ENCODE measurements at regions not wholly inside any gene's neighbourhood (a gene's known extent, or its start where the extent isn't known, plus 50 kb on each side); places are given as distances from the start of the nearest gene placed in this dataset.
"Not testable (repeated sequence)": the region's sequence is repeated elsewhere in the genome, so short reads cannot be mapped to it uniquely, and the experiment has no call there.

DNA sequence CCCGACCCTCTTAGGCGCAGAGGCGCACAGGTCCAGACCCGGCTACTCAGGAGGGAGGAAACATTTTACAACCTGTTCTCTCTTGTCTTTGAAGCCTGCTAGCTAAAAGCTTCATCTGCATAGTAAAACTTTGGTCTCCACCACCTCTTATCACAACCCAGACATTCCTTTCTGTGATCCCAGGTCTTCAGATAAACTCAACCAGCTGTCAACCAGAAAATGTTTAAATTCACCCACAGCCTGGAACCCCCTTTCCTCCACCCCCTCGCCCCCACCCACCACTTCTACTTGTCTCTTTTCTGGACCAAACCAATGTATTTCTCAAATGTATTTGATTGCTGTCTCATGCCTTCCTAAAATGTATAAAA is 169.1 kb upstream of the PRKX start:
- not testable (repeated sequence) for DNase-seq

DNA sequence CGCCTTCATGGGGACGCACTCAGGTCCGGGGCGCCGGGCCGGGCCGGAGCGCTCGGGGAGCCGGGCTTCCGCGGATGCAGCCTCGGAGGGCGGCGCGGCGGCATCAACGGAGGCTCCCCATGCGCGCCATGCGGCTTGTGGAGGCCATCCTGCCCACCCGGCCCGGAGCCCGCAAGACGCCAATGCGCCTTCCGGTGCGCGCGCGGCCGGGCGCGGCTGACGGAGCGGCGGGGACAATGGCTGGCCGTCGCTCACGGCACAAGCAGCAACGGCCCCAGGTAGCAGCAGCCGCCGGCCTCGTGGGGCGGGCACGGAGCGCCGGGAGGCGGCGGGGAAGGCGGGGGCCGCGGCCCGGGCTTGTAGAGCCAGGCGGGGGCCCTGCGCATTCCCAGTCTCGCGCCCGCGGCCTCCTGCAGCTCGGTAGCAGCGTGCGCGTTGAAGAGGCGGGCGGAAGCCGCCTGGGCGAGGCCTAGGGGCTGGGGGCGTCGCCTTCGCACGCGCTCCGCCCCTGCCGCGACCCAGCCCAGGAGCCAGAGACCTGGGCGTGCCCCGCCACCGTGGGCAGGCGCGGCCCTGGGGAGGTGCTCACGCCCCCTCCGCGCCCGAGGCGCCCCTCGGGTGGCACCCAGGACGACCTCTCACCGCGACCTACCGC is 168.6 kb upstream of the PRKX start:
- DNase-seq: not testable (repeated sequence)

- DNase-seq: not testable (repeated sequence)
These were observed 167.9 kb upstream of the PRKX start for GRCh38 chrX:3881255-3881895.

DNA sequence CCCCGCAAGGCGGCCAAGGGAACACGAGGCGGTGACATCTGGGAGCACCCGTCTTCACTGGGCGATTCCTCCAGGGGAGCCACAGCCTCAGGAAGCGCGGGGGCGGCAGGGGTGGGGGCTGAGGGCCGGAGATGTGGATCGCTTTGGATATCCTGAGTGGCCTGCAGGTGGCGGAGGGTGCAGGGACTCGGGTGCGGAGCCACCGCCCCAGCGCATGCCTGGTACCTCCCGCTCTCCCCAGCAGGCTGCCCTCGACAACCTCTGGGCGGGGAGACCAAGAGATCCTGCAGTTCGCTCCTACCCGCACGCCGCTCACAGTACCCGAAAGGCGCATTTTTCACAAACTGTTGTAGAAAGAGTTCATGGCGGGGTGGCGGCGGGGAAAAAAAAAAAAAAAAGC is 162.9 kb upstream of the PRKX start:
- DNase-seq: not testable (repeated sequence)

DNA sequence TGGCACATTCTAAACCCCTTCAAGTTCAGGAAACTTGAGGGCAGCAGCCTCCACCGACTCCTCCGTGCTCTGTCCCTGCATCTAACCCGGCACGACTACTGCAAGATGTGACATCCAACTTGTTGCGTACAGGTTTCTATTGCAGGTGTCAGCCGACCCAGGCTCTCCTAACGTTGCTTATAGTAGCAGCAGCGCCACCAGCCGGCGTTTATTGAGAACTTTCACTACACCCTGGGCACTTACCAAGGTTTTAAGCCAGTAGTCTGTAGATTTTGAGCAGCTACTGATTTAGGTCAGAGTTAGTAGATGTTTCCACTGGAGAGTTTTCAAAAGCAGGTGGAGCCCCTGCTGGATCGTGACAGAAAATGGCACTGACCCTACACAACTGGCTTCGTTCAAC is 162.2 kb upstream of the PRKX start:
- DNase-seq: not testable (repeated sequence)

GRCh38 chrX:3872226-3872879 is 158.9 kb upstream of the PRKX start:
- not testable (repeated sequence) for DNase-seq

DNA sequence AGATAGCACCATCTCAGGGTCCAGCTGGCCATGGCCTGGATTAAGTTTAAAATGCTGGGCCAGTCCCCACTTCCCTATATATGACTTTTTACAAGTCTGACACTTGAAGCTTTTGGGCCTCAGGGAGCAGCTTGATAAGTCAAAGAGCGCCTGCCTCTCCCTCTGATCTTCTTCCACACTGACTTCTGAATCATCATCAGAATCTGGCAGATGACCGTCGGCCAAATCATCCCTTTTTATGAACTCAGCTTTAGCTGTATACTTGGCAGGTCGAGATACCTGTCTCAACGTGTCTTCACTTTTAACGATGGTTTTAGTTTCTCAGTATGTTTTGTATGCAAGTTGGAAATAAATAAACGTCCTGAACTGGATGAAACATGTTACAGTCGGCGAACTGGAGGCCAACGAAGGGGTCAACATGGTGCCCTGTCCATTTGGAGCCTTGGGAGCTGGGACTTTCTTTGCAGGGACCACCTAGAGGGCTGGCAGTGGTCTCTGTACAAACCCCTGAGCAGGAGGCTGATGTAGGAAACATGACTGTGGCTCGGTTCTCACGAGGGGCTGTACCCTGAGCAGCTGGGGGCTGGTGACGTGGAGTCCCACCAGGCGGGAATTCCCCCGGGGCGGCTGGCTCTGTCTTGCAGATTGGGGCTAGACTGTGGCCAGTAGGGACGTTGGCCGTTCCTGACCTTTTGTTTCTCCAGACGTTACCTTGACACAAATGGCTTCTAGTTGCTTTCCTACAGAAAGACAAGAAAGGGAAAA is 153.8 kb upstream of the PRKX start:
- not testable (repeated sequence) for DNase-seq

DNA sequence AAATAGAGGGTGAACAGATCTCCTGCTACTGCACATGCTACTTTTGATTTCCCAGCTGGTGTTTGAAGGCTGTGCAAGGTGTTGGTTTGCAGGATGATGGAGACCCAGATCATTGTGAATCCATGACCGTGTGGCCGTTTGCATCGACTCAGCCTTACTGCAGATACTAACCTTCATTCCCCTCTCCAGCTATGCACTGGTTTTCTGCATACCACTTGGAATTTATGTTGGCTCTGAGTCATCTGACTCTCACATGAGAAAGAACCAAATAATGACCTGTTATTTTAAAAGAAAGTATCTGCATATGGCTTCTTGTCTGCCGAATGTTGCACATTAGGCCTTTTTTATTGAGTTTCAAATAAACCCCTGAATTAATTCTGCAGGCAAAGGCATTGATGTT is 144.9 kb upstream of the PRKX start:
- DNase-seq: not testable (repeated sequence)

DNA sequence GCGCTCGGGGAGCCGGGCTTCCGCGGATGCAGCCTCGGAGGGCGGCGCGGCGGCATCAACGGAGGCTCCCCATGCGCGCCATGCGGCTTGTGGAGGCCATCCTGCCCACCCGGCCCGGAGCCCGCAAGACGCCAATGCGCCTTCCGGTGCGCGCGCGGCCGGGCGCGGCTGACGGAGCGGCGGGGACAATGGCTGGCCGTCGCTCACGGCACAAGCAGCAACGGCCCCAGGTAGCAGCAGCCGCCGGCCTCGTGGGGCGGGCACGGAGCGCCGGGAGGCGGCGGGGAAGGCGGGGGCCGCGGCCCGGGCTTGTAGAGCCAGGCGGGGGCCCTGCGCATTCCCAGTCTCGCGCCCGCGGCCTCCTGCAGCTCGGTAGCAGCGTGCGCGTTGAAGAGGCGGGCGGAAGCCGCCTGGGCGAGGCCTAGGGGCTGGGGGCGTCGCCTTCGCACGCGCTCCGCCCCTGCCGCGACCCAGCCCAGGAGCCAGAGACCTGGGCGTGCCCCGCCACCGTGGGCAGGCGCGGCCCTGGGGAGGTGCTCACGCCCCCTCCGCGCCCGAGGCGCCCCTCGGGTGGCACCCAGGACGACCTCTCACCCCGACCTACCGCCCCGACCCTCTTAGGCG is 130.2 kb upstream of the PRKX start:
- DNase-seq: not testable (repeated sequence)

GRCh38 chrX:3842822-3843521 is 129.5 kb upstream of the PRKX start:
- DNase-seq: not testable (repeated sequence)

DNA sequence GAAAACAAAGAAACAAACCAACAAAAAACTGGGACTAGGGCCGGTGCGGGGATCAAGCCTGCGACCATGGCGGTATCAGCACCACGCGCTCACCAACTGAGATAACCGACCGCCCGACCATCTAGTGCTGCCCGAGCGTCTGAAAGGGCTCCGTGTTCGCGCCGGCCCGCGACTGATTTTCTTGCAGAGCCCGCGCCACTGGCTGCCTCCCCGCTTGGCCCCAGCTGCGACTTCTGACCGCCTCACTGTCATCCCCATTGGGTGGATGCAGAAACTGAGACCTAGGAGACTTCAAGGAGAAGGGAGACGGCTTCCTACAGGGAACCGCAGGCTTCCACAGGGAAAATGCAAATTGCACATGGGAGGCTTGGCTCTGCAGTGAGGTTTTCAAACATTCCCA is 125.3 kb upstream of the PRKX start:
- not testable (repeated sequence) for DNase-seq

GRCh38 chrX:3837958-3838643 is 124.7 kb upstream of the PRKX start:
- not testable (repeated sequence) for DNase-seq

- DNase-seq: not testable (repeated sequence)
These were observed 123.8 kb upstream of the PRKX start for GRCh38 chrX:3837211-3837610.

DNA sequence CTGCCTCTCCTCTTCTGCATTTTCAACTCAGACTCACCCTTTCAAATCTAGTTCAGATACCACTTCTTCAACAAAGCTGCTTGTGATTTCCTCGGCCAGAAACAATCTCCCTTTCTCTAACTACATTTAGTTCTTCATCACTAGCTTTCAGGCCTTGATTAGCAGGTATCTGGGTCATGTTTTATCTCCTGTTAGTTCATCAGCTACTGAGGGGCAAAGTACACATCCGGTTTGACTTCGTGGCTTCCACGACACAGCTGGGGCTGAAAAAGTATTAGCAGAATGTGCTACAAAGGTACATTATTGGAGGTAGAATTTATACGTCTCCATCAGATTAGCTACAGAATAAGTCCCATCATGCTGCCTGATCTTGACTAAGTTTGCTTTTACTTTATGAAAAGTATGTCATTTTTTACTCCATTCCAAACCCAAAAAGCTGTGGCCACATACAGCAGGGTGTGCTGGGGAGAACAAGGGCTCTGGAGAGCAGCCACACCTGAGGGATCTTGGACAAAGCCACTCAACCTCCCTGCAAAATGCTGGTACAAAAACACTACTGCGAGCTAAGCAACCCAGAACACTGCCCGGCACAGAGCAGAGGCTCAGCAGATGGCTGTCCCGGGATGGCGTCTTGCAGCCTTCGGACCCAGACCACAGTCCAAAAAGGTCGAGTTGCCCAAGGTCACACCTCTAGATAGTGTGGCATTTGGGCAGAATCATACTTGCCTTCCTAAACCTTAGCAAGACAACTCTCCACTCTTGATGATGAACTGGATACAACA is 120.5 kb upstream of the PRKX start:
- DNase-seq: not testable (repeated sequence)

DNA sequence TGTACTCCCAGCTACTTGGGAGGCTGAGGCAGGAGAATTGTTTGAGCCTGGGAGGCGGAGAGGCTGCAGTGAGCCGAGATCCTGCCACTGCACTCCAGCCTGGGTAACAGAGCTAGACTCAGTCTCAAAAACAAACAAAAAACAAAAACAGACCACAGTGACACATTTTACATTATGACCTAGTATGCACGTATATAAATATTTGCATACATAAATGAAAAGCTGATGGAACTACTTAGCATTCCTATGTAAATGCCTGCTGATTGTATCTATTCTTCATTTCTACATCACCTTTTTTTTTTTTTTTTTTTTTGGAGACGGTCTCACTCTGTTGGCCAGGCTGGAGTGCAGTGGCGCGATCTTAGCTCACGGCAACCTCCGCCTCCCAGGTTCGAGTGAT is 116.6 kb upstream of the PRKX start:
- DNase-seq: not testable (repeated sequence)

GRCh38 chrX:3829041-3829531 is 115.6 kb upstream of the PRKX start:
- not testable (repeated sequence) for DNase-seq

- not testable (repeated sequence) for DNase-seq
These were observed 115.1 kb upstream of the PRKX start for GRCh38 chrX:3828378-3829040.

DNA sequence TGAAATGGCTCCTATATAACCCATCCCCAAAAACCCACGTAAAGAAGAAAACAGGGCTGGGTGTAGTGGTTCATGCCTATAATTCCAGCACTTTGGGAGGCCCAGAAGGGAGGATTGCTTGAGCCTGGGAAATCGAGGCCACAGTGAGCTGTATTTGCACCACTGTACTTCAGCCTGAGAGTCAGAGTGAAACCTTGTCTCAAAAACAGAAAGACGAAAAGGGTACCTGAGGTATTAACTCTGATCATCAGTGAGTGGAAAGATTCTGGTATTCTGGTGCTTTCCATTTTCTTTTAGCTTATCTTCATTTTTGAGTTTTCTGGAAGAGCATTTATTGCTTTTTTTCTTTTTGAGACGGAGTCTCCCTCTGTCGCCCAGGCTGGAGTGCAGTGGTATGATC is 110.6 kb upstream of the PRKX start:
- DNase-seq: not testable (repeated sequence)

DNA sequence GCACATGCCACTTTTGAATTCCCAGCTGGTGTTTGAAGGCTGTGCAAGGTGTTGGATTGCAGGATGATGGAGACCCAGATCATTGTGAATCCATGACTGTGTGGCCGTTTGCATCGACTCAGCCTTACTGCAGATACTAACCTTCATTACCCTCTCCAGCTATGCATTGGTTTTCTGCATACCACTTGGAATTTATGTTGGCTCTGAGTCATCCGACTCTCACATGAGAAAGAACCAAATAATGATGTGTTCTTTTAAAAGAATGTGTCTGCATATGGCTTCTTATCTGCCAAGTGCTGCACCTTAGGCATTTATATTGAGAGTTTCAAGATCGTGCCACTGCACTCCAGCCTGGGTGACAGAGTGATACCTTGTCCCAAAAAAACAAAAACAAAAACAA is 106.7 kb upstream of the PRKX start:
- no peak for DNase-seq

DNA sequence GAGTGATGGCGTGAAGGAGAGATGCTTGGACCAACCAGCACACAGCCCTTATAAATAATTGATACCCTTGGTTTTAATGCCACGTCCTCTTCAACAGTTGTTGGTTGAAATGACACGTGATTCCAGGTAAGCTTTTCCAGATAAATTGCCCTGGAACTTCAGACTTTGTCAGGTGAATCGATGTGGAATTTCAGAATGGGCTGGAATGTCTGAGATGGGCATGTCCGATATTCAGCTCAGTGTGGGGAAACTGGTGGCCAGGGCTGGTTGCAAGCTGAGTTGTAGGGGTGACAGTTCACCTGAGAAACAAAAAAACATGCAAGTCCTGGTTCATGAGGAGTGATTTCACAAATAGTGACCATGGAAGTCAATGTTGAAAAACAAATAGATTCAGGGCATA is 104.0 kb upstream of the PRKX start:
- not testable (repeated sequence) for DNase-seq
